NCI-H146 (cell line): ENCODE measurements at regions not wholly inside any gene's neighbourhood (a gene's known extent, or its start where the extent isn't known, plus 50 kb on each side); places are given as distances from the start of the nearest gene placed in this dataset.
"Not testable (repeated sequence)": the region's sequence is repeated elsewhere in the genome, so short reads cannot be mapped to it uniquely, and the experiment has no call there.

Experiments
- DNase-seq: peaks from one replicate; lab custom pipeline; 2025; lab: John Stamatoyannopoulos, UW

DNA sequence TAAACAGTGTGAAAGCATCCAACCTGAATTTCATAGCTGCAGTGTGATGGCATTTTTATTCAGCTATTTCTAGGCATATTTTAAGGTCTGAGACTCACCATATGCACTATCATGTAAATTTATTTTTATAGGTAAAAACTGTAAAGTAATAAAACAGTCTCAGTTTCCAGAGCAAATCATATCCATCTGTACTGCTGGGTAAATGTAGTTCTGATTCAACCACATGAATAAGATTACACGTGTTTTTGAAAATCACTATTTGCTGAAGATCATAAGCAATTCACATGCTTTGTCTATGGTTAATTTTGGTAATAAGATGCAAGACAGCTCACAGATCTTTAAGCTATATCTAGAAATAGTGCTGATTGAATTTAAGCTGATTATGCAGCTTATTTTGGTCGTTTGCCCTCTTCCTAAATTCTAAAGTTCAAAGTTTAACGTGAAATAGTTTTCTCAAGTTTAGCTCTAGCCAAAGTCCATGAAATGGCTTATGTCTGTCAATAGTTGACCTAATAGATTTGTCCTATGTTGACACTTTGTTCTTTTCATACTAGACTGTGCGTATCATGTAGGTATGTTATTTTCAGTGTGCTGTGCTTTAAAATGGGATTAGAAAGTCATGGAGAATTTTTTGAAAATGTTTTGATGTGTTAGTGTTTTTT lies 489.0 kb downstream of the USP25 start:
- no peak for DNase-seq

DNA sequence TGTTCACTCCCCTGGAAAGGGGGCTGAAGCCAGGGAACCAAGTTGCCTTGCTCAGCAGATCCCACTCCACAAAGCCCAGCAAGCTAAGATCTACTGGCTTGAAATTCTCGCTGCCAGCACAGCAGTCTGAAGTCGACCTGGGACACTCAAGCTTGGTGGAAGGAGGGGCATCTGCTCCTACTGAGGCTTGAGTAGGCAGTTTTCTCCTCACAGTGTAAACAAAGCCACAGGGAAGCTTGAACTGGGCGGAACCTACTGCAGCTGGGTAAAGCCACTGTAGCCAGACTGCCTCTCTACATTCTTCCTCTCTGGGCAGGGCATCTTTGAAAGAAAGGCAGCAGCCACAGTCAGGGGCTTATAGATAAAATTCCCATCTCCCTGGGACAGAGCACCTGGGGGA lies 495.0 kb downstream of the USP25 start:
- DNase-seq, result not testable (repeated sequence)

DNA sequence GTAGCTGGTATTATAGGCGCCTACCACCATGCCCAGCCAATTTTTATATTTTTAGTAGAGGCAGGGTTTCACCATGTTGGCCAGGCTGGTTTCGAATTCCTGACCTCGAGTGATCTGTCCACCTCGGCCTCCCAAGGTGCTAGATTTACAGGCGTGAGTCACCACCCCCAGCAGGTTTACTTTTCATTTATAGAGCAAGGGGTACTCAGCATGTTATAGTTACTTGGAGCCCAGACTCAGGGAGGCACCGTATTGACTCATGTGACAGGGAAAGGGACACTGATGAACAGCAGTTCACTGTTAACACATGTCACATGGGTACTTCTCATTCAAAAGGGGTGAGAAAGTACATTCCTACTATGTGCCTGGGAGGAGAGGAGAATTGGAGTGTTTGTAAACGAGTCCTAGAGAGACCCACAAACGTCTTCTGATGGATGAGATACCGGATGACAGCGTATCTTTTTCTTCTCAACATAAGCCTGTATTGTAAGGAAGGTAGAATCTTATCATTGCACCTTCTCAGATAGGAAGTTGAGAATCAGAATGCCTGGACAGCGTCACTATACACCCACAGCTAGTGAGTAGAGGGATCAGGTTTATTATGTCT lies 510.0 kb downstream of the USP25 start:
- DNase-seq, result no peak

DNA sequence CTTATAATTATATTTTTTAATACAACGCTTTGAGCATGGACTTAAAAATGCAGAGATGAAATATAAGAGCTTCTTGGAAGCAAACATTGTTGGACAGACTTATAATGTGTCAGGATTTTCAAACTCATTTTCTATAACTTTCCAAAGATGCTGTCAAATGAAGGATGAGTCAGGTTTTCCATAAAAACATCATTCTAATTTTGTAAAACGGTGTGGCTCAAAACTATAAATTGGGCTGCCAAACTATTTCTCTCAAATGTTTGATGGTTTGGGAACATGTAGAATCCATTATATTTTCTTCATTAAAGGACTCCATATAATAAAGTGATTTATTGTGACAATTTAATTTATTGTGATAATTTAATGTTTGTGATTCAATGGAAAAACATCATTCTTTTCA lies 511.2 kb downstream of the USP25 start:
- no peak for DNase-seq

DNA sequence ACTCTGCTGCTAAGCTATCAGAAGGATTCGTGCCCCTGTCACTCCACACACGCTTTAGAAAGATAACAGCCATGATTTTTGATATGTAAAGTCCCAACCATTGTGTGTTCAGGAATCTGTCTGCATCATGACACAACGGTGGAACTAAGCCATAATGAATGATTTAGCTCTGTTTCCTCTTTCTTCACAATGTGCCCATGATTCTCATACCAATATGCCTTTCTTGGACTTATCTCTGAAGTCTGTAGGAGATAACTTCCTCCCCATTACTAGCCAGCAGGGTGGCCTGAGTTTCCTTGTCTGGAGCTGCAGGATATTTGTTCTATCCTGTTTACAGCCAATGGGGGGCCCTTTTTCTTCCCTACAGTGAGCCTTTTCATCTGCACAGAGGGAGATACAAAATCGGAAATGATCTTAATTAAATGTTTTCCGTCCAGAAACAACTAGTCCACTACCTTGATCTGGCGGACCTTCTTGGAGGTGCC lies 511.7 kb downstream of the USP25 start:
- DNase-seq, result no peak

DNA sequence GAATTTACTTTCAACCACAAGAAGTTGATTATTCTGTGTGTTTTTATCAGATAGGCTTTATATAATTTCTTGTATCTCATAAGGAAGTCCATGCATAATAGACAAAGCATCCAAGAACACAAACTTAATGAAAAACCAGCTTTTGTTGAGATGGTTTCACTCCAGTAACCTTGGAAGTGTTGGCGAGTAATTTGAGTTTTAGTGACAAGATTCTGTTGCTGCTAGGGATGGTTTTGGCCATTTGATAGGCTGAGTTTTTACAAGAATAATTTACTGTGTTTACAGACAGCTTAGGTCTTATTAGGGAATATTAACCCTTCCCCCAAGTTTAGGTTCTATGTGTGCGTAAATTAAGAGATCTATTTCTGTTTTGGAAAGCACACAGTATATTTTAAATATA lies 513.6 kb downstream of the USP25 start:
- no peak for DNase-seq

DNA sequence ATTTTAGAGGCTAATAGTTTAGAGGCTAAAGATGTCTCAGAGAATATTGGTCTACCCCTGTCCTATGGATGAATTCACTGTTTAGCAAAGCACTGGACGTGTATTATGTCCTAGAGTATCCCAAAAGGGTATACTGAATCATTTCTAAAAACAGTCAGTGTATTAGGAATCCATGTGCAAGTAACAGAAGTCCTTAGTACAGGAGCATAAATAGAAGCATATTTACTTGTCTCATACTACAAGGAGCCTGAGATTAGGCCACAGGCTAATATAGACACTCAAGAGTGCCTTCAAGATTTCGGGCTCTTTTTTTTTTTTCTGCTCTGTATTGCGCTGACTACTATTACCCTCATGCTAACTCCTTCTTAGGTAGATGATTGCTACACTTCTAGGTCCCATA lies 518.9 kb downstream of the USP25 start:
- DNase-seq, result no peak

DNA sequence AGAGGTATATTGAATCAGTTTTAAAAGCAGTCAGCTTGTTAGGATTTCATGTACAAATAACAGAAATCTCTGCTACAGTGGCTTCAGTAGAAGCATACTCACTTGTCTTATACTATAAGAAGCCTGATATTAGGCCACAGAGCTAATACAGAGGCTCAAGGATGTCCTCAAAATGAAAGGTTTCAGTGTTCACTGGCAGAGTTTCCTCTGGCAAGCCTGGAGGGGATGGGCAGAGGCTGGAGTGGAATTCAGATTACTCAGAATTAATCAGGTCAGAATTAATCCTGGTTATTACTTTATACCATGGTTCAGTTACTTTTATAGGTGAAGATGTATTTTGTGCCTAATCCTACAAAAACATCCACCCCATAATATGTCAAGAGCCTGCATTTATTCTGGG lies 520.5 kb downstream of the USP25 start:
- DNase-seq, result no peak

DNA sequence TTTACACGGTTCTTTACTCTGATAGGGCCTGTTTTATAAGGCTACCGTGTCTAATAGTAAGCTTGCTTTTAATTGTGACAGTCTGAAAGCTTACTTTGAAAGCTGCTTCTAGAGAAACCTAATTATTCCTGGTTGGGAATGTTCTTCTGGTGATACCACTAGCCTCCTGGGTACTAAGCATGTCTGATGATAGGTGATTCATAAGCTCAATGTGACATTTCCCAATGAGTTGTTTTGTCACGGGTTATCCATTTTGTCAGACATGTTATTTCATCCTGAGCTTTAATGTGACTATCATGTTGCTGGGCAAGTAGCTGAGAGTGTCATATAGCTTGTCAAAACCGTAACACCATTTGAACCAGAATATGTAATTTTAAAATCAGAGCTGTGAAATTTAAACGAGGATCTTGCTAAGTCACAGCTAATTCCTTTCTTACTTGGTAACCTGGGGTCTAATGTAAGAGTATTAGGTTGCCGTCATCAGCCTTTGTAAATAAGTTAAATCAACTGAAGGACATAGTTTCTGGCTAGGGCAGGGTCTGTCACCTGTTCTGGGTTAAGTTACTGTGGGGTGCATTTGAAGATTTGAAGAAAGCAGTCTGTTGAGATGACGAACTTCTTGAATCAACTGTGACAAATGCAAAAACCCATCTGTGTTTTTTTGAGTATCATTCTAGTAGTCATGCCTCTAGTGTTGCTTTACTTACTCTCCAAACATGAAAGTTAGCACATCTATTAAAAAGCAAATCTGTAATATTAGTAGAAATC lies 529.2 kb downstream of the USP25 start:
- DNase-seq, result no peak

DNA sequence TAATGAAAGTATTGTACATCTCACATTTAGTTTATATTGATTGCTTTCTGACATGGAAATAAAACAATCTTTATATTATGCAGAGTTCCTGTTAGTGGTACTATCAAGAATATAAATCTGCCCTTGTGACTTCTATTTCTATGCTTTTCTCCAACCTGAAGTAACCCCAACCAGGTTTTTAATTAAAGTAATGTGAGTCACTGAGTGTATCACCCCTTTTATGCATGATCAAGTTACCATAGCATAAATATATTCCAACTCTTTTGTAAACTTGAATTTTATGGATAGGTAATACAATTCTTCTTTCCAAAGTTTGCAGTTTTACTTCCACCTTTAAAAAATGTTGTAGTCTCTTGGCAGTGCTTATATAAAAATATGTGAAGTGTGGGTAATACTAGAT lies 532.3 kb downstream of the USP25 start:
- no peak for DNase-seq

DNA sequence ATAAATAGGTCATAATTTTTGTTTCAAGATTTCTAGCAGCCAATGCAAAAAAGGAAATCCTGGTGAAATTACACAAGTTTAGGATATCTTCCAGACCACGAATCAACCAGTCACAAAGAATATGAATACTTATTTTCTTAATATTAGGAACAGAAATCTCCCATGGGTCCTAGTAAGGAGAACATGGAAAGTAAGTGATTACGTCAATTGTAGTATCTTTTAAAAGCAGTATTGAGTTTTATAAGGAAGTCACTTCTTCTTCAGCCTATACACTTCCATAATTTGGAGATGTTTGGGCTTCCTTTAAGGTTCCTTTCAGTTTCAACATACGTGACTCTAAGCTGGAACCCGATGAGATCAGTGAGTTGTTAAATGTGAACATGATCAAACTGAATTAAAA lies 534.5 kb downstream of the USP25 start:
- DNase-seq, result no peak

DNA sequence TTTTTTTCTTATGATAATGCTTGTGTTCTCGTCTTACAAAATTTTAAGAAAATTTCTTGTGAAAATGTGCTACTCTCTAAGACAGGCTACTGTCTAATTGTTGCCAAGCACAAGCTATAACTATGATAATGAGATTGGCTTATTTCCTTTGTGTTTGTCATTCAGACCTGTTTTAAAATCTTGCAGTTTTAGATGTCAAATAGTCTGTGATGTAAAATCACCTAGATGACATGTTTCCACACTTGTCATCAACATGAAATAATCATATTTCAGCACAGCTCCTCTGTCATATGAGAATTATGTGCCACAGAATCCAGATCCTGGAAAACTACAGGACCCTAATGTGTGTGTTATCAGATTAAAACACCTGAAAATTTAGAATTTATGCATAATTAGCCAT lies 539.7 kb downstream of the USP25 start:
- DNase-seq, result no peak

DNA sequence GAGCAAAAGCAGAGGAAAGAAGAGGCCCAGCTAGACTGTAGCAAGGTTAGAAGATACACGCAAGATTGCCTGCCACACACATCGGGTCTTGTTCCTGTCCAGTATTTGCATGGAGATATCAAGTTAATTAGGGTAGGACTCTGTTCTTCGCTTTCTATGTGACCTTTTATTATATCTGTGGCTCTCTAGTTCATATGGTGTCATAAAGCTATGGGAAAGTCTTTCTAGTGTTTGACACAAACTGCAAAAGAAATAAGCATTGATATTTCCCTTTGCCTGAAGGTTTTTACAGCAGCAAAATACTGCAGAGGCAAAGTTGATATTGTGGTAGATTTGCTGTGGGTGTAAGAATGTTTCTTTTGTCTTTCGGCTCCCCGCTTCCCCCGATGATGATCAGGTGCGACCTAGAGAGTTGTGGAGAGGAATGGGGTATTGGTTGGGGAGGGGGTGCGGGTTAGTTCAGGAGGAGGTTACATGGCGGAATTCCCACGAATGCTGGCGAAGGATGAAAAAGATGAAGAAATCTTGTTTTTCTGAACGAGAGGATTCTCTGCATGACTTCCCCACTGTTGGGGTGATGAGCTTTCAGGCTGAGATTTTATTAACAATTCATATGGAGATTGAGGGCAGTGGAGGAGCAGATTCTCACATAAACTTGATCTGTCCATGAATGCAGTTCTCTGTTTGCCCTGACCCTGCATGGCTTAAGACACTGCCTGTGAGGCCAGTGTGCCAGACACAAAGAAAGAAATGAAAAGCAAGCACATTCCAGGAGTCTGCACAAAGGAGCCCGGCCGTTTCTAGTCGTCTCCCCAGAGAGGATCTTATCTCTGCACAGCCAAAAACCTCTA lies 550.2 kb downstream of the USP25 start:
- DNase-seq, result no peak

DNA sequence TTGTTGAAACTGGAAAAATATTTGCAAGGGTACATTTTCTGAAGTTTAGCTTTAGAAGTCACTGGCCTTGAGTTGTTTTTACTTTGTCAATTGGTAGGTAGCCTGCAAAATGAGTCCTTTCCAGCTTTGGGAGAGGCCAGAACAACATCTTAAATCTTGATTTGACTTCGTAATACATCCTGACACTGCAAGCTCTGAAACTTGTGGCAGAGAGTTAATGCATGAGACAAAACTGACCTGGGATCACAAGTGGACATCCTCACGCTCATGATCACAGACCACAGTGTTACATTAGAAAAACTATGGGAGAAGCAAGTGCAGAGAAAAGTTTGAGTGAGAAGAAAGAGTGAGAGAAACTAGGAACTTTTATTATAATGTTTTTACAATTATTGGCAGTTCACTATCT lies 550.9 kb downstream of the USP25 start:
- no peak for DNase-seq

DNA sequence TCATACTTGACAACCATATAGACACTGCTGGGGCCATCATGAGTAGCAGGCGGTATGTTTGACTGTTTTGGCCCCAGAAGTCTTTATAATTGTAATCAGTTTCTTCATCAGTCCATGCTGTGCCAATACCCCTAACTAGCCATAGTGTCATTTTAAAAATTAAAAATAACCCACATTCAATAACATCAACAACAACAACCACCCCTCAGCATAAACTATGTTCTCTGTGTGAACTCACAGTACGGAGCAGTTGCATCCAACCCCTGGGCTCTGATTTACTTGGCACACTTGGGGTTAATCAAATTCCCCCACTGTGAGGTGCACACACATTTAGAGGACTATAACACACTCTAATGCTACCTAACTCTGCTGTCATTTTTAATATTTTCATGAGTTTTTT lies 553.7 kb downstream of the USP25 start:
- no peak for DNase-seq

DNA sequence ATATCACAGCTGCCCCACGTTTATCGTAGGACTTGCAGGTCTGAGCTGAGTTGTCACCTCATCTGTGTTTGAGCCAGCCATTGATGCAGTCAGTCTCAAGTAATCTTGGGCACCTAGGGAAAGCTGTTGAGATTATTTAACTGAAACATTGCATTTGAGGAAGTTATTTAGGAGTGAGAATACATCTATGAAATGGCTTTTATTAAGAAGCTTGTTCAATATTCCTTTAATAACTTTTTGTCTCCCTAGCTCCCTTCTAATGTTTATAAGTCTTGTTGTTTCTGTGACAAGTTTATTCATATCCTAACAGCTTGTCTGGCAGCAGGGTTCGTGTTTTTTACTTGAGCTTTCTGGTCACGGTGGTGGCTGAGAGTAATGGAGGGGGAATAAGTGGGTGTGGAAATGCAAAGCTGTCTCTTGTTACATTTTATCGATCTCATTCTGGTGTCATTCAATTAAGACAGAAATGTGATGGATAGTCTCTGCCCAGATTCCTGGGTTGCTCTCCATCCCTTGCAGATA lies 555.9 kb downstream of the USP25 start:
- DNase-seq, result no peak

DNA sequence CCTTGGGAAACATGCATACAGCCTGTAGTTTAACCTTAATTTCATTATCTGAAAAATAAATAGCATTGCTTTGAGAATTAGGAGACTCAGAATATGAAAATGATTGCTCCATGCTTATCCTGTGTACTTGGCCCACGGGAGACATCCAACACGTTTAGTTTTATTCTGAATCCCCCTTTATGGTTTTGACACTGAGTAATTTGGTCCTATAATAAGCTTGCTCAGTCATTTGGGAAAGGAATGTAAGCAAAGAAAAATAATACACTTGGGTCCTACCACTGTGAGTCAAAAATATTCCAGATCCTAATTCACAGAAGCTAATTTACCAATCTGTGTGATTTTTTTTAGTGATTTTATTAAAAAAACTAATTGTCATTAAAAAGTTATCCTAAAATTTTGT lies 557.3 kb downstream of the USP25 start:
- no peak for DNase-seq

DNA sequence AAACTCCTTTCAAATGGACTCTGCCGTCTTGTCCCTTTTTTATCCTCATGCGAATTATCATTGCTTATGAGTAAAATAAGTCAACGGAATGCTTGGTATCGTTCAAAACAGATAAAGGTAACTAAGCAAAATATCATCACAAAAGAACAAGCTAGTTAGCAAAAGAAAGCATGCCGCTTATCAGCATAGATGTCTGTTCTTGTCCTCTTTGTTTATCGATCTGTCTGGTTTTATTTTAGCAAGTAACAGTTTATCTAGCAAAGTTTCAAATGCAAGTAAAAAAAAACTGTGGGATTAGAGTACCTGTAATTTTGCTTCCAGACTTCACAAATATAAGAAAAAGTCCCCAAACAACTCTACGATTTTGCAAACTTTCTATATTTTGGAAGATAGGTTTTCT lies 561.5 kb downstream of the USP25 start:
- DNase-seq, result no peak

DNA sequence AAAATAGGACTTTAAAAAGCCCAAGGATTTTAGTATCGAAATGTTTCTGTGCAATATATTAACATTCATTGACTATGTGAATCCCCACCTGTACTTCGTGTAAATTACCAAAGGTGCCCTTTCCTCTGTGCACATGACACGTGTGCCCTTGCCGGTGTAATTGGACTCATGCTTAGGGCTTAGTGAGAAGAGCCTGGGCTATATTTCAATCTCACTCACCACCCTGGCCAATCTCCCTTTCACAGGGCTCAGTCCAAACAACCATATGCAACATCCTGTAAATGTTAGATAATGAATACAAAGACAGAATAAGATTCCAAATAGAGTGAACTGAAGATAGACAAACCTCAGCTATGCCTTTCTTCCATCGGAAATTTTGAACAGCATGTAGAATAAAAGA lies 564.3 kb downstream of the USP25 start:
- no peak for DNase-seq

DNA sequence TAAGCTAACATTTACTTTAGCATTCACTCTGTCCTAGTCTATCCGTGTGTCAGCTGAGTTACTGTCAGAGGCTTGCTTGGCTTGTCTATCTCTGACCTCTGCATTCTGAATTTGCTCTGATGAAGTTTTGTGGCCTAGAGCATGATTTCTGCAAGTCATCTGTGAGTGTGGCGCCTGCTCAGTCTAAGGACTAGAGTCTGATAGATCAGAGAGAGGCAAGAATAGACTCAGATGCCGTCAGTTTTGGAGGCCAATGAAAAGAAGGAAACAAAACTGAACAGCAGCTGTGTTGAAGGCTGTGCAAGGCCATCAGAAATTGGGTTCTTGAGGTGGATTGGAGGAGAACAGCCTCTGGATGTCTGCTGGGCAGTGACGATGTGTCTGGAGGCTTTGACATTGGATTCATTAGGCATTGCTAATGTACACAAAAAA lies 573.1 kb downstream of the USP25 start:
- no peak for DNase-seq

DNA sequence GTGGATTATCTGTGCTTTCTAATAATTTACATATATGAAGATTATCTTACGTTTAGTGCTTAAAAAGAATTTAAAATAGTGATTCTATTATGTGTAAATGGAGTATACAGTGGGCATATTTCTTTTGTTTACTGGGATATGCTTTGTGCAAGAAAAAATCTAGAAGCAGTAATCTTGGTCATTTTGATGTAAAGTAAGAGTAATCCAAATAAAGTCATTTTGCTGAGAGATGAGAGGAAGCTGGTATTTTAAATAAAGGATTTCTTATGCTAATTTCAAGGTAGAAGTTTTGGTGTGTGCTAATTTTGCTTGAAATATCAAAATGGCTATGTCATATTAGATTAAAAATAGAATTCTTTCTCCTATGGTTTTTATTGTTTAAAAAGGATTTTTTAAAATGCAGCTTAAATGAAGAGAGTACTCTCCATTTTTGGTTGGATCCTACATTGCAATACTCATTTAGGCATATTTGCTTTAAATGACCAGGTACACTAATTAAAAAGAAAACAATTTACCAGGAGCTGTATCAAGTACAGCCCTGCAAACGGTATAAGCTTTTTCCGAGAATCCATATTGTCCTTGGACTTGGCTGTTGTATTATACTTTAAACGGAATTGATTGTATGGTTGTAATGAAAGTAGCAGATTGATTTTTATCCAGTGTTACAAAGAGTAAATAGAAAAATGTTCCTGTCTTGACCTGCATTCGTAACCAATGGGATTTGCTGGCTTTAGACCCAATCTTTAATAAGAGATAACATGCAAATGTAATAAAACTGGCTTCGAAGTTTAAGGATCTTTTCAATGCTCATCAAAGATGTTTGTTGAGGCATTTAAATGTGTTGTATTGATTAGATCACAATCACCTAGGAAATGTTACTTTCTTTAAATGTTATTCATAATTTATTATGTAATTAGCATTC lies 574.7 kb downstream of the USP25 start:
- DNase-seq, result no peak
